HG03565 (cell line): ENCODE measurements at regions not wholly inside any gene's neighbourhood (a gene's known extent, or its start where the extent isn't known, plus 50 kb on each side); places are given as distances from the start of the nearest gene placed in this dataset.

Source experiments
- ATAC-seq: cut with Tn5 transposase; IDR thresholded peaks from one replicate; pipeline ENCODE4 v1.9.1; 2021; ENCODE audit warnings: mild to moderate bottlenecking, moderate library complexity; ENCODE audit not compliant: unreplicated experiment

- ATAC-seq = no peak
Measured at GRCh38 chr1:229817936-229818335, 191.9 kb downstream of the URB2 start.

- no peak for ATAC-seq
Measured at GRCh38 chr1:229819091-229819490, 193.0 kb downstream of the URB2 start.

DNA sequence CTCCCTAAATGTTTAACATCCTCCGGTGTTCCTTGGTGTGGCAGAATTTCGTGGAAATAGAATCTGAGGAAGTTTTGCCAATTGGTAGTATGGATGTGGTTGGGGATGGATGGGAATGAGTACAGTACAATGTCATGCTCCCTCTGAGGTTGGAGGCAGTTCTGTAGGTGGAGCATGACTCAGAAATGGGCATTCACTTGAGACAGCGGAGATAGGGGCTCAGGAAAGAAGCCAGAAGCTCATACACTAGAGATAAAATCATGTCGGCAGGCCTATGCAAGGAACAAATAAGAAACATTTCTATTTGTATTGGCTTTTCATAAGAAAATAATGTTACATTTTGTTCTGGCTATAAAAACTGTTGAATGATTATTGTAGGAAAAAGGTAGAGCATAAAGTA, 196.0 kb downstream of the URB2 start:
- ATAC-seq = no peak

DNA sequence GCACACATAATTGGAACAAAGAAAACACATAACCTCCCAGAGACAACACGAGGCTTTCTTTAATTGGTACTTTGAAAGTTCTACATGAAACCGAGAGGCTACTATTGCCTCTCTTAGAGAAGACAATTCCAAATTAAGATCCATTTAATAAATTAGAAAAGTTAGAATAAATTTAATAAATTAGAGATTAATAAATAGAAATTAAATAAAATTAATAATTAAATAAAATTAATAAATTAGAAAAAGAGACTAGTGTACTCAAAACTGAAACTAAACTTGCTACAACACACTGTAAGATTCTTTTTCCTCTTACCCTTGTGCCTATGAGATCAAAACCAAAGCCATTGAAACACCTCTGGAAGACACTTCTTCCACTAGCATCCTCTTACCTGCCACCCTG, 199.0 kb downstream of the URB2 start:
- ATAC-seq = no peak

DNA sequence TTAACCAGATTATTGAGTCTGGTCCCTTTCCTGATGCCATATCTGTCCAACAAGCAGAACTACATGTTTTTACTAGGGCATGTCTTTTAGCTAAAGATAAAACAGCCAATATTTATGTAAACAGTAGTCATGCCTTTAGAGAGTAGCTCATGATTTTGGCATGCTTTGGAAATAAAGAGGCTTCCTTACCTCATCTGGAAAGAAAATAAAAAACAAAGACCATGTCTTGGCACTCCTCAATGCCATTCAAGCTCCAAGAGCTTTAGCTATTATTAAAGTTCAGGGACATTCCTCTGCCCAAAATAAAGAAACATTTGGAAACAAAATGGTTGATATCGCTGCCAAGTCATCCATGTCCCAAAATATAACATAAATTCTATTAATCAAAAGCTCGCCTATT, 202.4 kb downstream of the URB2 start:
- ATAC-seq = no peak

DNA sequence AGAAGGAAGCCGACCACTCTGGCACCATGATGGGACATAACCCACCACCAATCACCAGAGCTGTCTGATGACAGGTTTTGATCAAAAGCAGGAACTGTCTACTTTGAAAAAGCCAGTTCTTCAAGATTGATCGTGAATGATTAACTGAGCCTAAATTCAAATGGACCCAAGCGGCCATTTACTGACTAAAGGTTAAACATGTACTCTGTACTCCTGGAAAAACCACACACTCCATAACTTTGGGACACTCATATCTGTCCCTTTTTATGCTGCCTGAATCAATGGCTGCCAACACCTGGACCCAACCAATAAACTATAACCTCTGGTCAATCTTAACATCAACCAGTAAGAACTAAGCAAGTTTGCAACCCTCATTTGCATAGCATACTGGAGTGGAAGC, 206.6 kb downstream of the URB2 start:
- ATAC-seq = no peak

GRCh38 chr1:229834230-229834629, 208.2 kb downstream of the URB2 start:
- ATAC-seq = no peak

GRCh38 chr1:229835226-229835625, 209.2 kb downstream of the URB2 start:
- no peak for ATAC-seq

GRCh38 chr1:229836324-229836723, 210.3 kb downstream of the URB2 start:
- ATAC-seq = no peak

GRCh38 chr1:229838204-229838603, 212.2 kb downstream of the URB2 start:
- no peak for ATAC-seq

DNA sequence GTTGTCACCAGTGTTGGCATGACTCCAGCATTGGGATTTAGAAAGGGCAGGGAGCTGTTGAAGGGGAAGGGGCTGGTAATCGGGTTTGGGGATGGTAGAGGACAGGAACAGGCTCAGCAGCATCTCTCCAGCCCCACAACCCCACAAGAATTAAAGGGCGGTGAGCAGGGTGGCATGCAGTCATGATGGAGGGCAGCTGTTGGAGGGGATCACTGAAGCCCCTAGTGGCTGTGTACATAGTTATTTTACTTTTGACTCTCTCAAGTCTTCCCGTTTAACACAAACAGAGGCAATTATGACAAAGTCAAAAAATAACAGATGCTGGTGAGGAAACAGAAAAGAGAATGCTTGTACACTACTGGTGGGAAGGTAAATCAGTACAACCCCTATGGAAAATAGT, 213.8 kb downstream of the URB2 start:
- ATAC-seq = no peak

DNA sequence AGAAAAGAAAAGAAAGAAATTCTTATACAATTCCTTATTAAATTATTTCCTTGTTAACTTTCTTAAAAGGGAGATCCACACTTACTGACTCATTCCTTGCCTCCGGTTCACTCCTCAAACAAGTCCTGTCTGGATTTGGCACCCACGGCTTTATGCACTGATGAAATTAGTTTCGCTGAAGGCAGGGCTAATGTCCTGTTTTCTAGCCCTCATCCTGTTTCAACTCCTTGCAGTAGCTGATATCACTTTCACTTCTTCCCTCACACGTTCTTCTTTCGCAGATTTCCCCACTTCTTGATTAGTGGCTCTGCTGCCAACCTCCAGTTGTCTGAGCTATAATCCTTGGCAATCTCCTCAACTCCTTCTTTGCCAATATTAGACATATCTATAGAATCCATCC, 215.2 kb downstream of the URB2 start:
- peak; percentile 49 for ATAC-seq

- ATAC-seq = no peak
Measured at GRCh38 chr1:229842302-229843255, 216.5 kb downstream of the URB2 start.

DNA sequence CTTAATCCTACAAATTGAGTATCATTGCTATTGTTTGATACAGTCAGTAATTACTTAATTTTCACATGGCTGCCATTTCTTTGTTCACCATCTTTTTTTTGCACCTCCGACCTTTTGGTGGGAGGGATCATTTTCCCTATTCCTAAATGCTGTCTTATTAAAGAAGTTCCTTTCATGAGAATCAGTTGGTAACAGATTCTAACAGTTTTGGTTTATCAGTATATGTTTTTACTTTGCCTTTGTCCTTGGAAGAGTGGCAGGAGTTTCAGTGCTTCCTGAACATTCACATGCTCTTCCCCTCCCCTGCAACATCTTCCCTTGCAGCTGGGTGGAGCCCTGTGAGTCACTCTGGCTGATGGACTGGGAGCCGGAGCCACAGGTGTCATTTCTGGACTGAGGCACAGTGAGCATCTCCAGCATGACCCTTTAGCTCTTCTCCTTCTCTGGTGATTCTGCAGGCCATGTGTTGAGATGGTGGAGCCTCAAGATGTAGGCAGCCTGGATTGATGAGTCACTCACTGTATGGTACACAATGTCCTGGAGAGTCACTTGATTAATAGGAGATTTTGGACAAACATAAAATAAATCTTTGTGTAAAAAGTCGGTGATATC, 217.7 kb downstream of the URB2 start:
- no peak for ATAC-seq

DNA sequence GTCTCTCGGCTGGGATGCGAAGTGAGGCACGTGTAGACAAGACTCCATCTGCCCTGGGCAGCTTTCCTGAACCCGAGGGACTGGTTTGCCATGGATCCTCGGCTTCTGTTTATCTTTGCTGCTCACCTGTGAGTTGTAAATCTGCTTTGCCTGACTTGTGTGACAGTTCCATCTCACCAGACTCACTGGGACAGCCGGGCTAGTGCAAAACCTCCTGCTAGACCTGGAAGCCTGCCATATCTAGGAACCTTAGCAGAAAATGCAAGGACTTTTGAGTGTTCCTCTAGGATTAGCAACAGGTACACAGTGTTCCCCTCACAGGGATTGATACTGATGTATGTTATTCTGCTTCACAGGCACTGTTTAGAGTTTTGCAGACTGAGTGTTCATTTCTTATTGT, 218.6 kb downstream of the URB2 start:
- ATAC-seq = no peak

DNA sequence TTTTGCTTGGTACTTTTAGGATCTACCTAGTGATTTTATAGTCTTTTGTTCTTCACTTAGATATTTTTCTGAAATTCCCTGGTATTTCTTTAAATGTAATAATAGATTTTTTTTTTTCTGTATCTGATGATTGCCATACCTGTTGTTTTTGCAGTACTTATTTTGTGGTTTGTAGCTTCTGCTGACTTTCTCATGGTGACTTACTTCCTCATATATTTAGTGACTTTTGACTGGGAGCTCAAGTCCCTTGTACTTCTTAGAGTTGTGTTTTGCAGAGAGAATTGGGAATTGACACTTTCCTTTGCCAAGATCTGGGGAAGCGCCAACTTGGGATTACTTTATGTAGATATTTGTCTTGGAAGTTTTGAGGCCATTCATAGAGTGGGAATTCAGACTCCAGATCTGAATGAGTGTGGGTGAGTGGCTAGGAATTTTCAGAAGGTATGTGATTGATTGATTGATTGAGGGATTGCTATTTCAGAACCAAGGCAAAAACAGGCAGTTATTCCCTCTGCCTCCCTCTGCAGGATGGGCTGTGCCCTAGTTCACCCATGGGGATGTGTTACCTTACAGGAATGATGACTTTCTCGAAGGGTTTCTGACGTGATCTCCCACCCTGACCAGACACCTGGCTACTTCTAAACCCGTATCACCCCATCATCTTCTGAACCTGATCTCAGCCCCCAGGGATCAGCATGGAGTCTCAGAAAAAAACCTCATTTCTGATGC, 219.5 kb downstream of the URB2 start:
- no peak for ATAC-seq

DNA sequence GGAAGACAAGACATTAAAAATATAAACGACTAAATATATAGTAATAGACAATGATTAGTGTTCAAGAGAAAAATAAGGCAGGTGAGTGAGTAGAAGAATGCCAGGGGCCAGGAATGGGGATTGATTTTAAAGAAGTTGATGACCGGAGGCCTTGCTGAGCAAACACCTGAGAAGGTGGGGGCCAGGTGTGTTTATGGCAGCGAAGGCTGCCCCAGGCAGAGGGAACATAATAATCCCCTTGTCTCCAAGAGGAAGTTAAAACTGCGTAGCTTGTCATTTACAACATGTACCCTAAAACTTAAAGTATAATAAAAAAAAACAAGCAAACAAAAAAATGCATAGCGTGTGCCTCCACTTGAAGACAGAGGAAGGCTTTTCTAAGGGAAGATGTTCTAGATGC, 220.3 kb downstream of the URB2 start:
- ATAC-seq = no peak

GRCh38 chr1:229848752-229849677, 218.0 kb upstream of the GALNT2 start:
- no peak for ATAC-seq

- ATAC-seq = no peak
Measured at GRCh38 chr1:229851511-229851910, 215.5 kb upstream of the GALNT2 start.

- ATAC-seq = no peak
Measured at GRCh38 chr1:229853751-229854150, 213.3 kb upstream of the GALNT2 start.

DNA sequence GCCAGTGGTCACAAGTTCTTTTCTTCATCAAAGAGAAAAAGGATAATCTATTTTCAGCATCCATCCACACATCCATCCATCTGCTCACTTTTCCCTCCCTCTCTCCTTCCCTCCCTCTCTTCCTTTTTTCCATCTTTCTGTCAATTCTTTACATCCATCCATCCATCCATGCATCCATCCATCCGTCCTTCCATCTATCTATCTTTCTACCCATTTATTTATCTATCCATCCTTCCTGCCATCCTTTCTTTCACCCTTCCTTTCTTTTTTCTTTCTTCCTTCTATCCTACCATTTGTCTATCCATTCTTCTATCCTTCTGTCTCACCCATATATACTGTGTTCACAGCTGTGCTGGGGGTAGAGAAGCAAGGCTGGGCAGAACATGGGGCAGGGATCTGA, 212.4 kb upstream of the GALNT2 start:
- no peak for ATAC-seq
